ENCODE measurements at regions not wholly inside any gene's neighbourhood (a gene's known extent, or its start where the extent isn't known, plus 50 kb on each side); places are given as distances from the start of the nearest gene placed in this dataset.

- intact Hi-C loops (cut with micrococcal nuclease; ENCODE audit: unreplicated experiment): loop anchor here (1.0 to 10.0 kb wide), 2 partner anchors 497 to 826 kb away; no protein-coding TSS in a partner anchor
- Mint-ChIP-seq H3K9me3 (ENCODE audit: low read depth, unreplicated experiment) (peaks cover 2% of the 10 kb centered on the region), H3K27ac (ENCODE audit: unreplicated experiment) (no peak overlapping the region), H3K27me3 (ENCODE audit: unreplicated experiment) (peaks cover 16% of the 10 kb centered on the region), H3K36me3 (ENCODE audit: insufficient read depth, unreplicated experiment) (no peaks in the 10 kb centered on the region), H3K4me3 (ENCODE audit: low read depth, unreplicated experiment) (no peak overlapping the region), H3K4me1 (ENCODE audit: low read depth, unreplicated experiment) (peaks cover 19% of the 10 kb centered on the region)
- no peak for DNase-seq
- TF ChIP-seq CTCF (IDR thresholded peaks at IDR 0.05; ENCODE audit: unreplicated experiment): no peak
- CTCF ChIA-PET: no interaction called here
- BruUV-seq (replicated peaks): no TSS peak
Measured at GRCh38 chr14:51780741-51781140, 79.7 kb upstream of the GNG2 start.

GRCh38 chr14:51781381-51781780 lies 79.0 kb upstream of the GNG2 start:
- DNase-seq: no peak
- Mint-ChIP-seq H3K27me3 (ENCODE audit: unreplicated experiment) (peaks cover 23% of the 10 kb centered on the region), H3K27ac (ENCODE audit: unreplicated experiment) (no peak overlapping the region), H3K9me3 (ENCODE audit: low read depth, unreplicated experiment) (peaks cover 5% of the 10 kb centered on the region), H3K36me3 (ENCODE audit: insufficient read depth, unreplicated experiment) (no peaks in the 10 kb centered on the region), H3K4me3 (ENCODE audit: low read depth, unreplicated experiment) (no peak overlapping the region), H3K4me1 (ENCODE audit: low read depth, unreplicated experiment) (peaks cover 13% of the 10 kb centered on the region)
- intact Hi-C loops (cut with micrococcal nuclease; ENCODE audit: unreplicated experiment): loop anchor here (10.0 kb wide), 1 partner anchor 827 kb away; no protein-coding TSS in a partner anchor
- TF ChIP-seq CTCF (IDR thresholded peaks at IDR 0.05; ENCODE audit: unreplicated experiment): no peak
- CTCF ChIA-PET: no interaction called here
- no TSS peak for BruUV-seq (replicated peaks)

- Mint-ChIP-seq H3K9me3 (ENCODE audit: low read depth, unreplicated experiment) (peaks cover 6% of the 10 kb centered on the region), H3K27ac (ENCODE audit: unreplicated experiment) (no peak overlapping the region), H3K4me1 (ENCODE audit: low read depth, unreplicated experiment) (peaks cover 11% of the 10 kb centered on the region), H3K4me3 (ENCODE audit: low read depth, unreplicated experiment) (no peak overlapping the region), H3K27me3 (ENCODE audit: unreplicated experiment) (peaks cover 33% of the 10 kb centered on the region), H3K36me3 (ENCODE audit: insufficient read depth, unreplicated experiment) (no peaks in the 10 kb centered on the region)
- CTCF ChIA-PET: no interaction called here
- DNase-seq: no peak
- intact Hi-C loops (cut with micrococcal nuclease; ENCODE audit: unreplicated experiment): loop anchor here (2.0 to 10.0 kb wide), 2 partner anchors 196 to 828 kb away; no protein-coding TSS in a partner anchor
- TF ChIP-seq CTCF (IDR thresholded peaks at IDR 0.05; ENCODE audit: unreplicated experiment): no peak
- BruUV-seq (replicated peaks): no TSS peak
Measured at GRCh38 chr14:51782435-51782834, 78.0 kb upstream of the GNG2 start.

GRCh38 chr14:51783765-51784164 lies 76.6 kb upstream of the GNG2 start:
- intact Hi-C loops (cut with micrococcal nuclease; ENCODE audit: unreplicated experiment): loop anchor here (2.0 to 10.0 kb wide), 2 partner anchors 195 to 829 kb away; no protein-coding TSS in a partner anchor
- peaks cover 6% of the 10 kb centered on the region for H3K9me3 Mint-ChIP-seq (ENCODE audit: low read depth, unreplicated experiment)
- TF ChIP-seq CTCF (IDR thresholded peaks at IDR 0.05; ENCODE audit: unreplicated experiment): no peak
- no peaks in the 10 kb centered on the region for H3K36me3 Mint-ChIP-seq (ENCODE audit: insufficient read depth, unreplicated experiment)
- H3K4me1 Mint-ChIP-seq (ENCODE audit: low read depth, unreplicated experiment): peaks cover 11% of the 10 kb centered on the region
- peaks cover 35% of the 10 kb centered on the region for H3K27me3 Mint-ChIP-seq (ENCODE audit: unreplicated experiment)
- BruUV-seq (replicated peaks): no TSS peak
- no peak overlapping the region for H3K4me3 Mint-ChIP-seq (ENCODE audit: low read depth, unreplicated experiment)
- CTCF ChIA-PET: no interaction called here
- no peak overlapping the region for H3K27ac Mint-ChIP-seq (ENCODE audit: unreplicated experiment)
- no peak for DNase-seq
